GM19463 (cell line): ENCODE measurements at regions not wholly inside any gene's neighbourhood (a gene's known extent, or its start where the extent isn't known, plus 50 kb on each side); places are given as distances from the start of the nearest gene placed in this dataset.
"Not testable (repeated sequence)": the region's sequence is repeated elsewhere in the genome, so short reads cannot be mapped to it uniquely, and the experiment has no call there.

Experiments used
- ATAC-seq: cut with Tn5 transposase; IDR thresholded peaks from one replicate; pipeline ENCODE4 v1.9.1; 2021; ENCODE audit warnings: mild to moderate bottlenecking, moderate library complexity; ENCODE audit not compliant: unreplicated experiment

- no peak for ATAC-seq
Observed at GRCh38 chr16:86072328-86073102, 173.6 kb downstream of the IRF8 start.

GRCh38 chr16:86073103-86073625 lies 174.2 kb downstream of the IRF8 start:
- ATAC-seq = no peak

- ATAC-seq = no peak
Observed at GRCh38 chr16:86073763-86074493, 175.0 kb downstream of the IRF8 start.

- no peak for ATAC-seq
Observed at GRCh38 chr16:86074651-86075487, 175.9 kb downstream of the IRF8 start.

GRCh38 chr16:86075488-86075785 lies 176.5 kb downstream of the IRF8 start:
- ATAC-seq = no peak

GRCh38 chr16:86075839-86076440 lies 177.0 kb downstream of the IRF8 start:
- no peak for ATAC-seq

GRCh38 chr16:86076606-86077005 lies 177.6 kb downstream of the IRF8 start:
- ATAC-seq = no peak

GRCh38 chr16:86077243-86077940 lies 178.4 kb downstream of the IRF8 start:
- ATAC-seq = no peak

- no peak for ATAC-seq
Observed at GRCh38 chr16:86078121-86078600, 179.2 kb downstream of the IRF8 start.

- not testable (repeated sequence) for ATAC-seq
Observed at GRCh38 chr16:86078711-86079110, 179.7 kb downstream of the IRF8 start.

GRCh38 chr16:86079255-86079885 lies 180.4 kb downstream of the IRF8 start:
- ATAC-seq = no peak

GRCh38 chr16:86080131-86080875 lies 181.3 kb downstream of the IRF8 start:
- ATAC-seq = no peak

- no peak for ATAC-seq
Observed at GRCh38 chr16:86080982-86081381, 182.0 kb downstream of the IRF8 start.

GRCh38 chr16:86082418-86083030 lies 183.6 kb downstream of the IRF8 start:
- no peak for ATAC-seq

GRCh38 chr16:86083382-86084002 lies 184.5 kb downstream of the IRF8 start:
- ATAC-seq = no peak

- no peak for ATAC-seq
Observed at GRCh38 chr16:86085161-86085611, 186.2 kb downstream of the IRF8 start.

- no peak for ATAC-seq
Observed at GRCh38 chr16:86085795-86086194, 186.8 kb downstream of the IRF8 start.

- ATAC-seq = no peak
Observed at GRCh38 chr16:86086471-86086870, 187.5 kb downstream of the IRF8 start.
